ENCODE measurements at regions not wholly inside any gene's neighbourhood (a gene's known extent, or its start where the extent isn't known, plus 50 kb on each side); places are given as distances from the start of the nearest gene placed in this dataset.
"Not testable (repeated sequence)": the region's sequence is repeated elsewhere in the genome, so short reads cannot be mapped to it uniquely, and the experiment has no call there.

DNA sequence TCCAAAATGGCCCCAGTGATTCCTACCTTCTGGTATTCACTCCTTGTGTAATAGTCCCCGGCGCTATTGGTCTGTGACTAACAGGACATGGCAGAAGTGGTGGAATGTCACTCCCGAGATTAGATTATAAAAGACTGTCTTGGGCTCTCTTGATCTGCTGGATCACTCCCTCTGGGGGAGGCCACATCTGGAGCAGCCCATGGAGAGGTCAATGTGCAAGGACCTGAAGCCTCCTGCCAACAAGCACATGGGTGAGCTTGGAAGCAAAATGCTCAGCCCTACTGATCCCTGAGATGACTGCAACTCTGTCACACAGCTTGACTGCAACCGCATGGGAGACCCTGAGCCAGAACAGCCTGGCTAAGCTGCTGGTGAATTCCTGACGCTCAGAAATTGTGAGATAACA is 94.3 kb upstream of the GLI2 start:
- DNase-seq, result no peak

DNA sequence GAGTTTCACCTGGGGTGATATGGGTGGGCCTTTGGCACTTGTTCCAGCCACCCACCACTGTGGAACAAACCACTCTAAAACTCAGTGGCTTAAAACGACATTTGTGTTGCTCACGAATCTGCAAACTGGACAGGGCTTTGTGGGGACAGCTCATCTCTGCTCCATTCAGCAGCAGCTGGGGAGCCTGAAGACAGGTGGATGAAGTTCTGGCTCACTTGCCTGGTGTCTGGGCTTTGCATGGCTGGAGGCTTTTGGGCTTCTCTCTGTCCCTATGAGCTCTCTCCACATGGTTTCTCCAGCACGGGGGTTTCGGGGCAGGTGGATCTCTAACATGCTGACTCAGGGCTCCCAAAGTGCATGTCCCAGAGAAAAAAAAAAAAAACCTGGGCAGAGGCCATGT is 93.0 kb upstream of the GLI2 start:
- no peak for DNase-seq

GRCh38 chr2:120646994-120647393 is 88.7 kb upstream of the GLI2 start:
- DNase-seq, result no peak

GRCh38 chr2:120647487-120647886 is 88.2 kb upstream of the GLI2 start:
- no peak for DNase-seq

- not testable (repeated sequence) for DNase-seq
Measured at GRCh38 chr2:120649381-120649780, 86.3 kb upstream of the GLI2 start.

DNA sequence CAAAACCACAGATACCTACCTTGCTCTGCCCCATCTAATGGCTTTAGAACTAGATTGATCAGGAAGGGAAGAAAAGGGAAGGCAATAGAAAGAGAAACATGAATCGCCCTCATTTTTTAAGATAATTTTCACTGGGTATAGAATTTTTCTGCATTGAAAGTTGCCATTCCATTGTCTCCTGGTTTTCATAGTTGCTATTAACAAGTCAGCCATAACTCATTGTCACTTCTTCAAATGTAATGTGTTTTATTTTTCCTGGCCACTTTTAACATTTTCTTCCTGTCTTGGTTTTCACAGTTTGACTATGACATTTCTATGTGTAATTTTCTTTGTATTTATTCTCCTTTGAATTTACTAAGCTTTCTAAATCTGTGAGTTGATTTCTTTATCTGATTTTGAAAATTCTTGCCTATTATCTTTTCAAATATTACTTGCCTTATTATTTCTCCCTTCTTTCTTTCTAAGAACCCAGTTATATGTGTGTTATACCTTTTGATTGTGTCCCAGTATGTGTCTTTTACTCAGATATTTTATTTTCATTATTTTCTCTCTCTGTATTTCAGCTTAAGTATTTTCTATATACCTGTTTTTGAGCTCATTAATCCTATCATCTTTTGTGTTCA is 85.5 kb upstream of the GLI2 start:
- DNase-seq, result no peak

- DNase-seq, result no peak
Measured at GRCh38 chr2:120651818-120652217, 83.8 kb upstream of the GLI2 start.

DNA sequence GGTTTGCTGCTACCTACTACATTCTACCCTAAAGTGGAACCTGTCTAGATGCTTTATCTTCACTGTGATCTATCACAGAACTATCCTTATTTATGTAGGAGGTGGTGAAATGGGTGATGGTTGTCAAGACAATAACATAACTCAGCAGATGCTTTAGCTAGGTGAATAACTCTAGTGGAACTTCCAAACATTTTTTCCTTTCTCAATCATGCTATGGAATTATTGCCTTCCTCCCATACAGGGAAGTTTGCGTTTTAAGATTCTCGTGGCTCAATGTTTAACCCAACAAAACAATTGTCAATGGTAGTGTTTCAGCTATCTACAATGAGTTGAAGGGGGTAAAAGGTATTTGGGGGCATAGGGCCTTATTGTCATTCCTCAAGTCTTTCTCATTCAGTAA is 82.6 kb upstream of the GLI2 start:
- no peak for DNase-seq

DNA sequence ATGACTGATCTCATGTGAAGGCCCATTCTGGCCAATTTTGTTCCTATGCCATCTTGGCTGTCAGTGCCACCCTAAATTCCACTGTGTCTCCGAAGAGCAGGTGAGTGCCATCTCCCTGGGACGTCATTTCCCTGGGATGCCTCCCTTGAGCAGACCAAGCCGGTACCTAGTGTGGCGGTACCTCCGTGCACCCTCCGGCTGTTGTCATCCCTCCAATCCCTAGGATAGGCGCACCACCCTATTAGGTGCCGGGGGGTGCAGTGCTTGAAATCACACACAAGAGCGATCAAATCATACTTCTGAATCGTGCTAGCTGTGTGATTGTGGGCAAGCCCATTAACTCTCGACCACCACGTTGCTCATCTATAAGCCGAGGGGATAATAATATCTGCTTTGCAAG is 81.8 kb upstream of the GLI2 start:
- DNase-seq, result no peak

DNA sequence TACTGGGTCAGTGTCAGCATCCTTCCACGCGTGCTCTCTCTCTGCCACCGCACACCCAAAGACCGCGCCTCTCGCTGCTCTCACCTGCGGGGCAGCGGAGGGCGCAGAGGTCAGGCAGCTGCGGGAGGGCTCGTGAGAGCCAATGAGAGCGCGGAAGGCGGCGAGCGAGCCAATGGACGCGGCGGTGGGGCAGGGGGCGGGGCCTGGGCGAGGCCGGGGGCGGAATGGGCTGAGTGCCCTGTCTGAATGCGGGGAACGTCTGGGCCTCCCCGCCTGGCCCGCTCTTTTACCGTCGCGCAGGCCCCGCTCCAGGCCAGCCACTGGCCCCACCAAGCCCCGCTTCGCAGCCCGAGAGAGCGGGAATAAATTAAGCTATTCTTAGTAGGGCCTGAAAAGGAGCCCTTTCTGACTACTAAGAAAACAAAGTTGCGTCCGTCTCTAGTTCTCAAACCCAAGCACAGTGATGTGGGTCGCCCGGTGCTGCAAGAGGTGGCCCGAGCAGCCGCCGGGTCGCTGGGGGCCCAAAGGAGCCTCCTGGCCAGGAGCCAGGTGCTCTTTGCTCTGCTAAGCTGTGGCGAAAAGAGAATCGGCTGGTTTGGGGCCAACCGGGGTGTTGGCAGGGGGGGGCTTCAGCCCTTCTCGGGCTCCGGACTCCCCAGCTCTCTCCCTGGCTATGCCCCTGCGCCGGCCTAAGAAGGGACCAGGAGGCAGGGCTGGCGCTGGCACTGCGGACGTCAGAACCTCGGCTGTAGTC is 81.1 kb upstream of the GLI2 start:
- no peak for DNase-seq

- DNase-seq, result no peak
Measured at GRCh38 chr2:120656273-120656950, 79.3 kb upstream of the GLI2 start.

GRCh38 chr2:120658042-120658769 is 77.5 kb upstream of the GLI2 start:
- DNase-seq, result no peak

GRCh38 chr2:120658770-120659158 is 76.9 kb upstream of the GLI2 start:
- no peak for DNase-seq

DNA sequence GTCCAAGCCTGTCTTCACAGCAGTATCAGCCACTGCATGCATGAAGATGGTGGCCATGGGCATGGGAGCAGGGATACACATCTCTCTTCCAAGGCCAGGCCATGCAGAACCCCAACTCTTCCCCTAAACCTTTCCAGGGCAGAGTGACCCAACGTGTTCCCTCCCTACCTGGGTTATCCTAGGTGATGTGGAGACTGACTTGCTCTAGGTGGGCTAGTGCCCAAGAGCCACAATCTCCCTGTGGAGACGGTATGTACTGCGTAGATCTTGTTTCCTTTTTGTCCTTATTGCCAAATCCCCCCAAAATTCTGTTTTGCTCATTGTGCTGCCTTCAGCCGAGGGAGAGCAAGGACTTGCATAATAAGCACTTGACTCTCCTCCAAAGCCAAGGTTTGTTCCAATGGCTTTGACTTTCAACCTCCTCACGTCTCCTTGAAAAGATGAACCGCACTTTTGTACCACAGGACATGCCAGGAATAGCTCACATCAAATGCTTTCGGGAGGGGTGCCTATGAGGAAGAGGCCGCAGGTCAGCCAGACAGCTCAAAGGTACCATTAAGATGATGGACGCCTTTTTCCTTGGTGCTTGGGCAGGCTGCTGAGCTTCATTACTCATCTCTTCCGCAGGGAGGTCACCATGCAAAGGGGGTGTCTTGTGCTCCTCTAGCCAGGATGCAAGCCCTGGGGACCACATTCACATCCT is 76.2 kb upstream of the GLI2 start:
- no peak for DNase-seq

DNA sequence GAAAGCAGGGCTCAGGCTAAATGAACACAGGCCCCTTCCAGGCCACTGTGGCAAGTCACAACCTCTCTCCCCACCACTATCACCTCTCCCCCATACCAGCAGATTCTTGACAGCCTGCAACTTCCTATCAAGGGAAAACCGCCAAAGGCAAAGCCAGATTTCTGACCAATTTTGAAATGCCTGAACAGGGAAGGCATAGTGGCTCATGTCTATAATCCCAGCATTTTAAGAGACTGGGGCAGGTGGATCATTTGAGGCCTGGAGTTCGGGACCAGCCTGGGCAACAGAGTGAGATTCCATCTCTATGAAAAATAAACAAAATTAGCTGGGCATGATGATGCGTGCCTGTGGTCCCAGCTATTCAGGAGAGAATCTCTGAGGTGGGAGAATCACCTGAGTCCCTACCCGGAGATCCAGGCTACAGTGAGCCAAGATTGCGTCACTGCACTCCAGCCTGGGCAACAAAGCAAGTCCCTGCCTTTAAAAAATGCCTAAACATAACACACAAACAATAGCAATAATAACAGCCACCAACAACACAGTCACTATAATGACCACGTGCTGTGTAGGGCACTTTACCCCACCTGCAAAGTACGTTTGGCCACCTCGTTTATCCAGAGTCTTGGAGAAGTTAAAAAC is 75.5 kb upstream of the GLI2 start:
- DNase-seq, result no peak

- no peak for DNase-seq
Measured at GRCh38 chr2:120660771-120661459, 74.8 kb upstream of the GLI2 start.

- DNase-seq, result no peak
Measured at GRCh38 chr2:120661551-120661950, 74.1 kb upstream of the GLI2 start.

DNA sequence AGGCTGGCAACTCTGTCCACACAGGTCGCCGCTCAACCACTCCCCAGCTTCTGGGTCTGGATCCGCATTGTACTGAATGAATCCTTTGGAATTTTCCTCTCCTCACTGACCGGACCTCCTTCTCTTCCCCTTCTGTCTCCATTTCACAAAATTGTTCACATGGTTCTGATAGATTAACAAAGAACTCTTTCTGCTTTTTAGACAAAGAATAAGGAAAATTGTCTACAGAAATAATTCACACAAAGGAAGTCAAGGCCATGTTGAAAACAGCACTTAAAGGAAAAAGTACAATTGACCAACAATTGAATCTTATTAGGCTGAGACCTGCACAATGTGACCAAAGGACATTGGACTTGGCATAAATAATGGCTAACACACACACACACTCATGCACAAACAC is 73.6 kb upstream of the GLI2 start:
- DNase-seq, result no peak

DNA sequence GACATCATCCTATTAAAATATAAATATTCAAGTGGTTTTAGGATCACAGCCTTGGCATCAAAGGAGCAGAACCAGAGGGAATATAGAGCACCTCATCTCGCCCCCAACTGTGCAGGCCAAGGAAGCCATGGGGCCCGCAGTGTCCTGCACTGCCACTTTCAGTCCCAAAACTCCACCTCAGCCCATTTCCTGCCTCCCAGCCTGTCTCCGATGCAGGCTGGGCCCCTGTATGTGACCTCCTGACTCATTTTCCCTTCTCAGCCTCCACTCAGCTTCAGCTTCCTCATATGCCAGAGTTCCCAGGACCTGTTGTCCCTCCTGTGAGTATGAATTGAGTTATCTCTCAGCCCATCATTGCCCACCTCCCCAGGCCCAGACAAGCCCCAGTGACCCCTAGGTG is 72.9 kb upstream of the GLI2 start:
- DNase-seq, result no peak

DNA sequence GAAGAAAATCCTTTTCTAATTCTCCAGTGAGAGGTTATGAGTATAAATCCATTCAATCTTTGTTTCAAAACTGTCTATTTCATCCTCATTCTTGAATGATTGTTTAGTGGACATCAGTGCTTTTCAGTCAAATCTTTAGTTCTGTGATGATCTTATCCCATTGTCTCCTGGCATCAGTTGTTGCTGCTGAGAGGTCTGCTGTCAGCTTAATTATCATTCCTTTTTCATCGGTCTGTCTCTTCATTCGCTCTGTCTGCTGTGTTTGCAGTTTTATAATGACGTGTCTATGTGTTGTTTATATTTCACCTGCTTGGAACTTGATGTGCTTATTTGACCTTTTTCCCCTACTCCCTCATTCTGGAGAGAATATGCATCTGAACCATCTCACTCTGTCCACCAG is 69.2 kb upstream of the GLI2 start:
- DNase-seq, result no peak

GRCh38 chr2:120667981-120668380 is 67.7 kb upstream of the GLI2 start:
- DNase-seq, result no peak
